Endothelial cell of umbilical vein (primary cell): ENCODE measurements at regions not wholly inside any gene's neighbourhood (a gene's known extent, or its start where the extent isn't known, plus 50 kb on each side); places are given as distances from the start of the nearest gene placed in this dataset.

Source experiments
- BruUV-seq: library from RNA; stranded (reverse); fragments of 400-500 nt; replicated peaks from 2 replicates; lab custom pipeline; 2021; lab: Mats Ljungman, UMichigan
- CTCF ChIA-PET: fragments of 300-600, 350-600 bp; sonication (Branson Sonifier 250); formaldehyde crosslinking; loops from one replicate; lab custom pipeline; 2021; ENCODE audit warnings: antibody characterized with exemption, inconsistent platforms; lab: Charles Lee
- POLR2A ChIA-PET: fragments of 300-600, 350-600 bp; sonication (Branson Sonifier 250); formaldehyde crosslinking; loops from one replicate; lab custom pipeline; 2021; ENCODE audit warnings: antibody characterized with exemption, inconsistent platforms; lab: Charles Lee
- DNase-seq: peaks from one replicate; pipeline ENCODE4 v3.0.0-alpha.2; 2011; ENCODE audit warnings: low read depth, low spot score
- FAIRE-seq: peaks from 2 replicates; lab custom pipeline; 2011; peaks lifted over from hg19 to GRCh38; lab: Jason Lieb, UNC
- H2AFZ ChIP-seq: 2 replicates; pipeline ENCODE4 v1.6.0; 2012; ENCODE audit warnings: low read depth, low read length, control low read depth, inconsistent platforms
- H3K27ac ChIP-seq: 2 replicates; pipeline ENCODE4 v1.5.1; 2011; ENCODE audit warnings: low read depth, mild to moderate bottlenecking, control low read depth, low read length, moderate library complexity; ENCODE audit not compliant: insufficient read depth
- H3K27me3 ChIP-seq, 2 experiments: 2 replicates each; pipeline versions ENCODE4 v1.6.0 to v1.6.1; 2011; ENCODE audit warnings: low read length in 2 of 2, mixed read lengths in 1 of 2; ENCODE audit not compliant: control insufficient read depth in 2 of 2, insufficient read depth in 2 of 2
- H3K36me3 ChIP-seq, 2 experiments: 2 replicates in 1 of 2; 3 replicates in 1 of 2; pipeline ENCODE4 v1.5.1; 2011; ENCODE audit warnings: low read length in 2 of 2, mild to moderate bottlenecking in 1 of 2, moderate library complexity in 1 of 2; ENCODE audit not compliant: control insufficient read depth in 2 of 2, insufficient read depth in 2 of 2; ENCODE audit errors: extremely low read depth in 1 of 2
- H3K4me1 ChIP-seq: 3 replicates; pipeline ENCODE4 v1.5.1; 2011; ENCODE audit warnings: mild to moderate bottlenecking, low read length; ENCODE audit not compliant: control insufficient read depth, insufficient read depth; ENCODE audit errors: extremely low read depth
- H3K4me2 ChIP-seq: 2 replicates; pipeline ENCODE4 v1.6.1; 2011; ENCODE audit warnings: low read length, control low read depth, mixed read lengths; ENCODE audit not compliant: insufficient read depth
- H3K4me3 ChIP-seq, 3 experiments: fragments of 200-600 bp in 1 of 3; sonication (generic), shearing (Covaris generic) in 1 of 3; replicated peaks in 1 of 3; 2 replicates each; pipeline ENCODE4 v1.5.1; 2011 to 2016; ENCODE audit warnings: control low read depth in 3 of 3, low read length in 3 of 3, mild to moderate bottlenecking in 2 of 3, inconsistent platforms in 1 of 3, low read depth in 1 of 3, moderate library complexity in 1 of 3; ENCODE audit not compliant: insufficient read depth in 1 of 3
- H3K79me2 ChIP-seq: 2 replicates; pipeline ENCODE4 v1.6.0; 2012; ENCODE audit warnings: low read length, inconsistent platforms; ENCODE audit not compliant: control insufficient read depth, insufficient read depth
- H3K9ac ChIP-seq: replicated peaks from 2 replicates; pipeline ENCODE3; 2011; ENCODE audit warnings: low read length, control low read depth; ENCODE audit not compliant: insufficient read depth; ENCODE audit errors: extremely low read depth
- H3K9me1 ChIP-seq: replicated peaks from 3 replicates; pipeline ENCODE4 v1.6.0; 2011; ENCODE audit warnings: mild to moderate bottlenecking, low read length; ENCODE audit not compliant: control insufficient read depth, insufficient read depth; ENCODE audit errors: extremely low read depth
- H3K9me3 ChIP-seq: replicated peaks from 2 replicates; pipeline ENCODE4 v1.5.1; 2012; ENCODE audit warnings: low read length, inconsistent platforms; ENCODE audit not compliant: control insufficient read depth, insufficient read depth
- H4K20me1 ChIP-seq: replicated peaks from 2 replicates; pipeline ENCODE3; 2011; ENCODE audit warnings: mild to moderate bottlenecking, low read length; ENCODE audit not compliant: control insufficient read depth, insufficient read depth; ENCODE audit errors: extremely low read depth
- EZH2 ChIP-seq: IDR thresholded peaks from 2 replicates; pipeline ENCODE4 v1.6.1; 2012; ENCODE audit warnings: borderline replicate concordance, low read depth, mild to moderate bottlenecking, moderate library complexity, low read length, inconsistent platforms; ENCODE audit not compliant: severe bottlenecking
- FOS ChIP-seq: IDR thresholded peaks from 2 replicates; pipeline ENCODE4 v1.6.1; 2011; ENCODE audit warnings: mild to moderate bottlenecking, low read length, moderate library complexity, borderline replicate concordance; ENCODE audit not compliant: insufficient read depth
- GATA2 ChIP-seq: IDR thresholded peaks from 2 replicates; pipeline ENCODE4 v1.7.0; 2011; ENCODE audit warnings: low read depth, mild to moderate bottlenecking, moderate library complexity, mixed read lengths, low read length; ENCODE audit not compliant: insufficient read length, insufficient read depth
- JUN ChIP-seq: IDR thresholded peaks from 2 replicates; pipeline ENCODE4 v1.6.1; 2011; ENCODE audit warnings: borderline replicate concordance, low read depth; ENCODE audit not compliant: insufficient read length, insufficient read depth
- MYC ChIP-seq: IDR thresholded peaks from one replicate; pipeline ENCODE4 v1.6.1; 2011; ENCODE audit warnings: mild to moderate bottlenecking, low read depth, low read length
- POLR2A ChIP-seq: IDR thresholded peaks from 2 replicates; pipeline ENCODE4 v1.6.1; 2012; ENCODE audit warnings: low read depth, mild to moderate bottlenecking, control low read depth, low read length
- POLR2AphosphoS5 ChIP-seq: IDR thresholded peaks from 2 replicates; pipeline ENCODE4 v1.6.1; 2012; ENCODE audit warnings: low read depth, mild to moderate bottlenecking, control low read depth, low read length, moderate library complexity; ENCODE audit not compliant: insufficient read depth
- dilution Hi-C: fragments of 300-500 bp; cut with MboI; formaldehyde crosslinking; loops from one replicate; pipeline ENCODE4 v1.15.0; 2019; ENCODE audit warnings: low sequenced_read_pairs; ENCODE audit not compliant: extremely low pct_ligation_motif_present
- intact Hi-C: fragments of 100-400 bp; cut with micrococcal nuclease; formaldehyde crosslinking; loops from one replicate; pipeline ENCODE4 v1.10.0; 2022
- TF ChIP-seq, protein P1 (sequence below), 2 donors: IDR thresholded peaks; 1 replicate in 1 of 2; 2 replicates in 1 of 2; pipeline ENCODE4 v1.5.1; 2011; ENCODE audit warnings: low read length in 2 of 2, mild to moderate bottlenecking in 2 of 2, moderate library complexity in 2 of 2, control low read depth in 1 of 2, inconsistent platforms in 1 of 2, low read depth in 1 of 2; ENCODE audit not compliant: insufficient read depth in 1 of 2; ENCODE audit errors: extremely low read depth in 1 of 2
- TF ChIP-seq, protein P2 (sequence below): IDR thresholded peaks from 2 replicates; pipeline ENCODE4 v1.6.1; 2011; ENCODE audit not compliant: insufficient read depth, insufficient read length

DNA sequence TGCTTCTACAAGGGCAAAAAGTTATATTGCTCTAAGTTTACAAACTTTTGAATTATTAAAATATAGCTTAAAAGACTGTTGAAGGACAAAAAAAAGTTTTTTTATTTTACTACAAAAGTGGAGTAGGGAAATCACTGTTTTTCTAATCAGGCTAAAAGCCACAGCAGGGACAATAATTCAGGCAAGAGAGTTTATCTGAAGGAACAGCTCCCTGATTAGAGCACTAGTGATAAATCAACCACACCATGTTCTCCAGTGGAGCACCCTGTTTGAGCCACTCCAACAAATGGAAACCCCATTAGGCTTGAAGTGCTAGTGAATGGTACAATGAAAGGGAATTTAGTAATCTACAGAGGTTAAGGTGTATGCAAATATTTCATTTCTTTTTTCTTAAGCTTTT lies 357.1 kb downstream of the SEMA3D start:
- intact Hi-C loops = no loop called here
- H3K4me1 ChIP-seq = no peaks in the 10 kb centered on the region
- H3K9ac ChIP-seq = no peak overlapping the region
- TF ChIP-seq, protein P1, sequence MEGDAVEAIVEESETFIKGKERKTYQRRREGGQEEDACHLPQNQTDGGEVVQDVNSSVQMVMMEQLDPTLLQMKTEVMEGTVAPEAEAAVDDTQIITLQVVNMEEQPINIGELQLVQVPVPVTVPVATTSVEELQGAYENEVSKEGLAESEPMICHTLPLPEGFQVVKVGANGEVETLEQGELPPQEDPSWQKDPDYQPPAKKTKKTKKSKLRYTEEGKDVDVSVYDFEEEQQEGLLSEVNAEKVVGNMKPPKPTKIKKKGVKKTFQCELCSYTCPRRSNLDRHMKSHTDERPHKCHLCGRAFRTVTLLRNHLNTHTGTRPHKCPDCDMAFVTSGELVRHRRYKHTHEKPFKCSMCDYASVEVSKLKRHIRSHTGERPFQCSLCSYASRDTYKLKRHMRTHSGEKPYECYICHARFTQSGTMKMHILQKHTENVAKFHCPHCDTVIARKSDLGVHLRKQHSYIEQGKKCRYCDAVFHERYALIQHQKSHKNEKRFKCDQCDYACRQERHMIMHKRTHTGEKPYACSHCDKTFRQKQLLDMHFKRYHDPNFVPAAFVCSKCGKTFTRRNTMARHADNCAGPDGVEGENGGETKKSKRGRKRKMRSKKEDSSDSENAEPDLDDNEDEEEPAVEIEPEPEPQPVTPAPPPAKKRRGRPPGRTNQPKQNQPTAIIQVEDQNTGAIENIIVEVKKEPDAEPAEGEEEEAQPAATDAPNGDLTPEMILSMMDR (IDR thresholded peaks at IDR 0.05; ENCODE audit: extremely low read depth in 1 of 2, insufficient read depth in 1 of 2, low read depth in 1 of 2, low read length in 2 of 2) = no peak
- no peak for TF ChIP-seq POLR2AphosphoS5
- no peak for TF ChIP-seq POLR2A
- TF ChIP-seq FOS = no peak
- POLR2A ChIA-PET = no interaction called here
- H3K4me2 ChIP-seq = no peak overlapping the region
- H3K4me3 ChIP-seq = no peak overlapping the region
- H3K27ac ChIP-seq = no peak overlapping the region
- no peaks in the 10 kb centered on the region for H3K79me2 ChIP-seq
- H4K20me1 ChIP-seq = no peaks in the 10 kb centered on the region
- no peak for FAIRE-seq
- no TSS peak for BruUV-seq
- CTCF ChIA-PET = interaction anchor here (0.9 to 1.2 kb wide), 2 partner anchors 16 to 450 kb away, joined by 3 read pairs; no protein-coding TSS in a partner anchor
- H3K9me3 ChIP-seq = no peaks in the 10 kb centered on the region
- dilution Hi-C loops = no loop called here
- no peaks in the 10 kb centered on the region for H3K27me3 ChIP-seq
- H3K9me1 ChIP-seq = no peaks in the 10 kb centered on the region
- no peaks in the 10 kb centered on the region for H3K36me3 ChIP-seq
- no peak overlapping the region for H2AFZ ChIP-seq
- DNase-seq = no peak

DNA sequence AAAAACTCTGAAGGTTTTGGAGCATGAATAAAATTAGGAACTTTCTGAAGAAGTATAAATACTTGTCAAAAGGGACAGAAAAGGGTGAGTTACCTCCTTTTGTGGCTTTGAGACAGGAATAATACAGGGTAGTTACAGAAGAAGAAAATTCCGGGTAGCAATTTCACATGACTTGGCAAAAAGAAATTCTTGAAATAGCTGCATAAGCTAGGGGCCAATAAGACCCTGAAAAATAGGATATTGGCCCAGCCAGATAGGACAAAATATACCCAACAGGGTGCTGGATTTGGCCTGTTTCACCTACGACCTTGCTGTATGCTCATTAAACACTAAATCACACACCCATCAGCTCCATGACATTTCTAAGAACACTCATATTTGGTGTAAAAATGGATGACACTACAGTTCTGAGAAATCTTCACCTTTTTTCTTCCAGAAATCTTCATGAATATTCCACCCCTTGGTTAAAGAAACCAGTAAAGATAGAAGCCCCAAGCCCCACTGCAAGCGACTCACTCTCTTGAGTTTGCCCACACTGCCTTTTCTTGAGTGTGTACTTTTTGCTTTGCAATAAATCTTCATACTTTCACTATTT lies 362.7 kb downstream of the SEMA3D start:
- FAIRE-seq = no peak
- Histone ChIP-seq H3K36me3 (no peaks in the 10 kb centered on the region), H3K27ac (no peak overlapping the region), H3K4me2 (no peak overlapping the region), H2AFZ (no peak overlapping the region), H3K4me3 (no peak overlapping the region), H3K79me2 (no peaks in the 10 kb centered on the region), H4K20me1 (no peaks in the 10 kb centered on the region), H3K9ac (no peak overlapping the region), H3K27me3 (no peaks in the 10 kb centered on the region), H3K9me3 (no peaks in the 10 kb centered on the region), H3K9me1 (no peaks in the 10 kb centered on the region), H3K4me1 (no peaks in the 10 kb centered on the region)
- no peak for TF ChIP-seq EZH2
- TF ChIP-seq, protein P1 (IDR thresholded peaks at IDR 0.05; ENCODE audit: extremely low read depth in 1 of 2, insufficient read depth in 1 of 2, low read depth in 1 of 2, low read length in 2 of 2) = no peak
- TF ChIP-seq, protein P2, sequence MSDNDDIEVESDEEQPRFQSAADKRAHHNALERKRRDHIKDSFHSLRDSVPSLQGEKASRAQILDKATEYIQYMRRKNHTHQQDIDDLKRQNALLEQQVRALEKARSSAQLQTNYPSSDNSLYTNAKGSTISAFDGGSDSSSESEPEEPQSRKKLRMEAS = no peak
- TF ChIP-seq GATA2 = no peak
- no peak for TF ChIP-seq POLR2AphosphoS5
- TF ChIP-seq MYC = no peak
- no peak for TF ChIP-seq FOS
- TF ChIP-seq POLR2A = no peak
- no peak for TF ChIP-seq JUN
- DNase-seq = no peak
- intact Hi-C loops (no loop called here), dilution Hi-C loops (no loop called here)
- ChIA-PET POLR2A (no interaction called here), CTCF (interaction anchor here (1.0 kb wide), 1 partner anchor 11 kb away, joined by 3 read pairs; no protein-coding TSS in a partner anchor)
- BruUV-seq = no TSS peak
